Activated CD4-positive, alpha-beta T cell treated with anti-CD3 and anti-CD28 coated beads, Interleukin-2, amount 10 ng/mL, durations not matched to agents 24 days and 14 days (primary cell): ENCODE measurements at regions not wholly inside any gene's neighbourhood (a gene's known extent, or its start where the extent isn't known, plus 50 kb on each side); places are given as distances from the start of the nearest gene placed in this dataset.
A peak's percentile ranks its signal among the peaks of the same experiment; 100 is the strongest.

Source experiments
- DNase-seq: peaks from one replicate; pipeline ENCODE4 v3.0.0; 2022
- H3K27ac Mint-ChIP-seq: one replicate; pipeline ENCODE4 v1.8.0; 2022; ENCODE audit warnings: mild to moderate bottlenecking, mixed read lengths
- H3K27me3 Mint-ChIP-seq: one replicate; pipeline ENCODE4 v1.8.0; 2022; ENCODE audit warnings: mixed read lengths
- H3K36me3 Mint-ChIP-seq: one replicate; pipeline ENCODE4 v1.8.0; 2022; ENCODE audit warnings: low read depth, mild to moderate bottlenecking, mixed read lengths
- H3K4me1 Mint-ChIP-seq: one replicate; pipeline ENCODE4 v1.8.0; 2021; ENCODE audit warnings: mixed read lengths
- H3K4me3 Mint-ChIP-seq: one replicate; pipeline ENCODE4 v1.8.0; 2022; ENCODE audit warnings: mild to moderate bottlenecking, moderate library complexity, mixed read lengths
- H3K9me3 Mint-ChIP-seq: one replicate; pipeline ENCODE4 v1.8.0; 2021; ENCODE audit warnings: mixed read lengths
- intact Hi-C: fragments of 100-400 bp; cut with micrococcal nuclease; formaldehyde crosslinking; loops from one replicate; pipeline ENCODE4 v1.15.1; 2023

- Mint-ChIP-seq H3K27ac (peak overlapping the region; percentile 71), H3K36me3 (peaks cover 8% of the 10 kb centered on the region), H3K27me3 (peaks cover 5% of the 10 kb centered on the region), H3K9me3 (no peaks in the 10 kb centered on the region), H3K4me3 (peak overlapping the region; percentile 95), H3K4me1 (peaks cover 35% of the 10 kb centered on the region)
- peak; percentile 90 for DNase-seq
- intact Hi-C loops = loop anchor here (5.0 to 10.0 kb wide), 2 partner anchors 131 to 962 kb away; partner anchors contain the start of gene GINS2
Observed at GRCh38 chr16:85556456-85557082, 56.6 kb upstream of the GSE1 start.

DNA sequence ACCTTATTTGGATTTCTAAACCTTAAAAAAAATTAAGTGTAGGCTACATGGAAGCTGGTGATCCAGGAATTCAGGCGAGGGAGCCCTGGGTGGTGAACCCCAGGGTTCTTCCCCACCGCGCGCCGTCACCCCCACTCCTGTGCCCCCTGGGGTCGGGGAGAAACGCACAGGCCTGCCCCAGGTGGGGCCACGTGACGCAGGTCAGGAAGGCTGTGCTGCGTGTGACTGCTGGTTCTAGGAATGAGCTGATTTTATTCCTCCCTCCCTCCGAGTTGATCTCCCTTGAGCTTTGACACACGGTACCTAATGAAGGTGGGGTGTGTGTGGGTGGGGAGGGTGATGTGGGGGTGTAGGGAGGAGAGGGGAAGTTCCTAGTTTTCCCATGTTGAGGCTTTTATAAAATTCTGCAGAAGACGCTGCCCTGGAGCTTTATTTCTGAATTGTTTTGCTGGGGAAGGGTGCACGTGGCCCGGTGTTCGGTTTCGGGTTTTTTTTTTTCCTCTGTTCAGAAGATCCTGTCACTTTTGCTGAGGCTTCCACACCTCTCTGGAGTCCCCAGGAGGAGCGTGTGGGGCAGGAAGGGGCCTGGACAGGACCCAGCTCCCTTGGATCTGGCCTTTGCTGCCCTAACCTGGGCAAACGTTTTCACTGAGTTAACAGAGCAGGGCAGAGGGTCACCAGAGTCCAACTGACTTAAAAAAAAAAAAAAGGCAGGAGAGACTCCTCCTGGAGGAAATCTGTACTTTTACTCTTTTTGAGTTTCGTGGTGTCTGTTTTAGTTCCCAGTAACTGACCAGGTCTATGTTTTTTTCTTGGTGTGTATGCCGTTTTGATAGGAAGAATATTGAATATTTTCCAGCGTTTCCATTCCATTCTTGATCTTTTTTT is 55.8 kb upstream of the GSE1 start:
- Mint-ChIP-seq H3K4me3 (peak overlapping the region; percentile 95), H3K4me1 (peaks cover 35% of the 10 kb centered on the region), H3K36me3 (peaks cover 8% of the 10 kb centered on the region), H3K9me3 (no peaks in the 10 kb centered on the region), H3K27me3 (peaks cover 5% of the 10 kb centered on the region), H3K27ac (peak overlapping the region; percentile 71)
- intact Hi-C loops = loop anchor here (5.0 to 10.0 kb wide), 2 partner anchors 130 to 963 kb away; partner anchors contain the start of gene GINS2
- peak; percentile 84 for DNase-seq

DNA sequence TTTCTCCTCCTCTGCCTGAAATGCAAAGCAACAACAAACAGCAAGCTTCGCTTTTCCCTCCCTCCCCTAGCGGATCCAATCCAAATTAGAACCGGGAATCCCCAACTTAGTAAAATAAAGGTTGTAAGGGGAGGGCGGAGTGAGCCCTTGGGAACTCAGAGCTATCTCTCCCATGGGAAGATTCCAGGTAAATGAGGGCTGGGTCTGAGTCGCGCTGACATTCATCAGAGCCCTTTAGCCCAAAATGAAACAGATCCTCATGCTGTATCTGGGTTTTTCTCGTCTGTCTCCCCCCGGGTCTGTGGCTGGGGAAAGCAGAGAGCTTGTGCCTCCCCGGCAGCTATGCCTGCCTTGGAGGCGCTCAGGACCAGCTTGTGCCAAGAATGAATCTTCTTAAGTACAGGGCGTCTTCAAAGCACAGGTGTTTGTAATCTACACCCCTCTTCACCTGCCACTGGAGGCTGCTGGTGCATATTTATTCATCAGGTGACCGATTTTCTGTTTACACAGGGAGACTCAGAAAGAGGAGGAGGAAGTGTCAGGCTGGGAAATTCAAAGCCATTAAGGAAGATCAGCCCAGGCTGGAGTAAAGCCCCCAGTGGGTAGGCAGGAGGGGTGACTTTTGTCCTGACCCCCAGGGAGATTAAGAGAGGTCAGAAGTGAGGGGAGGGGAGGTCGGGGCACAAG is 55.0 kb upstream of the GSE1 start:
- peaks cover 8% of the 10 kb centered on the region for H3K36me3 Mint-ChIP-seq
- H3K27ac Mint-ChIP-seq = peak overlapping the region; percentile 71
- intact Hi-C loops = loop anchor here (5.0 to 10.0 kb wide), 2 partner anchors 129 to 963 kb away; partner anchors contain the start of gene GINS2
- H3K4me3 Mint-ChIP-seq = peak overlapping the region; percentile 95
- H3K27me3 Mint-ChIP-seq = no peaks in the 10 kb centered on the region
- no peaks in the 10 kb centered on the region for H3K9me3 Mint-ChIP-seq
- DNase-seq = peak; percentile 63
- H3K4me1 Mint-ChIP-seq = peaks cover 30% of the 10 kb centered on the region

DNA sequence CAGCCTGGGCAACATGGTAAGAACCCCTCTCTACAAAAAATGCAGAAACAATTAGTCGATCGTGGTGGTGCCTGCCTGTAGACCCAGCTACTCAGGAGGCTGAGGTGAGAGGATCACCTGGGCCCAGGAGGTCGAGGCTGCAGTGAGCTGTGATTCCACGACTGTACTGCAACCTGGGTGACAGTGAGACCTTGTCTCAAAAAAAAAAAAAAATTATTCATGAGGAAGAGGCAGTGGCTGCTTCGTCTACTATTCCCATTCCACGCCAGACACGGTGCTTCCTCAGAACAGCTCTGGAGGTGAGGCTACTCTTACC is 52.2 kb upstream of the GSE1 start:
- Mint-ChIP-seq H3K4me1 (peaks cover 34% of the 10 kb centered on the region), H3K36me3 (peaks cover 2% of the 10 kb centered on the region), H3K4me3 (no peak overlapping the region), H3K9me3 (no peaks in the 10 kb centered on the region), H3K27ac (no peak overlapping the region), H3K27me3 (no peaks in the 10 kb centered on the region)
- intact Hi-C loops = no loop called here
- no peak for DNase-seq

- no peak overlapping the region for H3K27ac Mint-ChIP-seq
- no peak overlapping the region for H3K4me3 Mint-ChIP-seq
- H3K27me3 Mint-ChIP-seq = no peaks in the 10 kb centered on the region
- intact Hi-C loops = no loop called here
- H3K36me3 Mint-ChIP-seq = peaks cover 2% of the 10 kb centered on the region
- H3K4me1 Mint-ChIP-seq = peaks cover 35% of the 10 kb centered on the region
- DNase-seq = no peak
- no peaks in the 10 kb centered on the region for H3K9me3 Mint-ChIP-seq
Observed at GRCh38 chr16:85561248-85562092, 51.7 kb upstream of the GSE1 start.

DNA sequence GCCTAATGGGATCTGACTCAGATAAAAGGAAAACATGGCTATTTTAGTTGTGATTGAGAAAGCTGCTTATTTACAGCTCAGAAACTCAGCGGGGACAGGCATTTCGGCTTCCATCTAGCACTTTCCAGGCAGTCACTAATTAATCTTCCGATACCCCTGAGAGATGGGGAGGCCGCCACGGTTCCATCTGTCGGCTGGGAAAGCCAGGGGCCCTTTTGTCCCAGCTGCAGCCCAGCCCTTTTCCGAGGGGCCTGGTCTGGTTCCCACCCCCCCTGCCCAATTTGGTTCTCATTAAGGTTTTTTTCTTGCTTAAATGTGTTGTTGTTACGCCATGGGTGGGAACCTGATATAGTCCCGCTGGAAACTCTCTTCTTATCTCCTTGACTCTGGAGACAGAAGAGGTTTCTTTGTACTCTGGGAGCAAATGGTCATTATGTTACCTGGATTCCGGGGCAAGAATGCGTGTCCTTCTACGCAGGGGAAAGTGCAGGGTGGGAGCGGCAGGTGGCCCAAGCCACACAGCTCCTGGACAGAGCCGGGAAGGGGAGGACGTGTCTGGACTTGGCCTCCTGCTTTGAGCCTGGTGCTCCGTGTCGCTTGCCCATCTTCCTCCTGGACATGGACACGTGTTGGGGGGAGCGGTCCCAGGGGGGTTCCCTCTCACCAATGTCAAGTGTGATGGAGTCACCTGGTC is 50.9 kb upstream of the GSE1 start:
- H3K36me3 Mint-ChIP-seq = peaks cover 2% of the 10 kb centered on the region
- peaks cover 36% of the 10 kb centered on the region for H3K4me1 Mint-ChIP-seq
- no peaks in the 10 kb centered on the region for H3K9me3 Mint-ChIP-seq
- H3K27ac Mint-ChIP-seq = no peak overlapping the region
- H3K4me3 Mint-ChIP-seq = no peak overlapping the region
- H3K27me3 Mint-ChIP-seq = no peaks in the 10 kb centered on the region
- intact Hi-C loops = no loop called here
- DNase-seq = no peak

DNA sequence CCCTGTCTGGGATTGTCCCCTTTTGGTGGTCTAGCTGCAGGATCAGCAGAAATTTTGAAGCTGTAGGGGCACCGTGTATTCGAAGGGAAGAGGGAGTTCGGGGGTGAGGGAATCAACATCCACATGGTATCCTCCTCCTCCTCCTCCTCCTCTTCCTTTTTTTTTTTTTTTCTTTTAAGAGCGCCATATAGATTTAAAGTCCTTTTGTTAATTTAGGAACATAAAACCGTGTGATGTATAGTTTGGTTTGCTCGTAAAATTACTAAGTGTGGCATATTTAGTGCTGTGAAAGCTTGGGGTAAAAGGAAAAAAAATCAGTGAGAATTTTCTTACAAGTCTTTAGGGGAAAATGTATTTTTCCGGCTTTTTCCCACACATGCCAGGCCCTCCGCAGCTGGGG is 50.1 kb upstream of the GSE1 start:
- Mint-ChIP-seq H3K27ac (no peak overlapping the region), H3K4me3 (no peak overlapping the region), H3K27me3 (no peaks in the 10 kb centered on the region), H3K9me3 (peaks cover 1% of the 10 kb centered on the region), H3K36me3 (peaks cover 3% of the 10 kb centered on the region), H3K4me1 (peaks cover 33% of the 10 kb centered on the region)
- DNase-seq = no peak
- intact Hi-C loops = no loop called here
